NCI-H1436 (cell line): ENCODE measurements at regions not wholly inside any gene's neighbourhood (a gene's known extent, or its start where the extent isn't known, plus 50 kb on each side); places are given as distances from the start of the nearest gene placed in this dataset.
"Not testable (repeated sequence)": the region's sequence is repeated elsewhere in the genome, so short reads cannot be mapped to it uniquely, and the experiment has no call there.

ENCODE experiments used
- DNase-seq: peaks from one replicate; lab custom pipeline; 2025; lab: John Stamatoyannopoulos, UW

- no peak for DNase-seq
These were observed 659.1 kb downstream of the TDRD15 start for GRCh38 chr2:21782866-21783265.

GRCh38 chr2:21787941-21788340 lies 664.2 kb downstream of the TDRD15 start:
- no peak for DNase-seq

GRCh38 chr2:21790311-21790710 lies 666.5 kb downstream of the TDRD15 start:
- DNase-seq = not testable (repeated sequence)

- DNase-seq = no peak
These were observed 668.8 kb downstream of the TDRD15 start for GRCh38 chr2:21792571-21792970.

- DNase-seq = no peak
These were observed 669.7 kb downstream of the TDRD15 start for GRCh38 chr2:21793461-21793860.

GRCh38 chr2:21794611-21795010 lies 670.8 kb downstream of the TDRD15 start:
- no peak for DNase-seq

- DNase-seq = no peak
These were observed 676.6 kb downstream of the TDRD15 start for GRCh38 chr2:21800356-21800755.

GRCh38 chr2:21803550-21803949 lies 679.8 kb downstream of the TDRD15 start:
- DNase-seq = no peak

- no peak for DNase-seq
These were observed 680.4 kb downstream of the TDRD15 start for GRCh38 chr2:21804151-21804550.

GRCh38 chr2:21811541-21811940 lies 687.8 kb downstream of the TDRD15 start:
- no peak for DNase-seq

- DNase-seq = no peak
These were observed 689.0 kb downstream of the TDRD15 start for GRCh38 chr2:21812766-21813165.

- DNase-seq = no peak
These were observed 690.9 kb downstream of the TDRD15 start for GRCh38 chr2:21814588-21815149.

GRCh38 chr2:21818212-21818795 lies 694.5 kb downstream of the TDRD15 start:
- DNase-seq = no peak

GRCh38 chr2:21819454-21819853 lies 695.7 kb downstream of the TDRD15 start:
- DNase-seq = no peak

- DNase-seq = no peak
These were observed 696.5 kb downstream of the TDRD15 start for GRCh38 chr2:21820271-21820670.

- DNase-seq = no peak
These were observed 698.0 kb downstream of the TDRD15 start for GRCh38 chr2:21821672-21822227.

GRCh38 chr2:21822505-21822904 lies 698.7 kb downstream of the TDRD15 start:
- DNase-seq = no peak

- no peak for DNase-seq
These were observed 710.0 kb downstream of the TDRD15 start for GRCh38 chr2:21833767-21834166.

GRCh38 chr2:21836261-21836660 lies 712.5 kb downstream of the TDRD15 start:
- no peak for DNase-seq

GRCh38 chr2:21836719-21837118 lies 713.0 kb downstream of the TDRD15 start:
- DNase-seq = no peak

GRCh38 chr2:21837168-21837960 lies 713.6 kb downstream of the TDRD15 start:
- DNase-seq = no peak

GRCh38 chr2:21841341-21841740 lies 717.6 kb downstream of the TDRD15 start:
- no peak for DNase-seq

GRCh38 chr2:21850367-21850766 lies 726.6 kb downstream of the TDRD15 start:
- not testable (repeated sequence) for DNase-seq
